ENCODE measurements at regions not wholly inside any gene's neighbourhood (a gene's known extent, or its start where the extent isn't known, plus 50 kb on each side); places are given as distances from the start of the nearest gene placed in this dataset.

GRCh38 chr15:38698254-38698653 is 133.6 kb upstream of the RASGRP1 start:
- DNase-seq, result no peak

- DNase-seq, result peak in 1 of 2 experiments; percentile 40
These were observed 135.1 kb upstream of the RASGRP1 start for GRCh38 chr15:38699633-38700230.

- DNase-seq, result no peak
These were observed 136.5 kb upstream of the RASGRP1 start for GRCh38 chr15:38701149-38701548.

DNA sequence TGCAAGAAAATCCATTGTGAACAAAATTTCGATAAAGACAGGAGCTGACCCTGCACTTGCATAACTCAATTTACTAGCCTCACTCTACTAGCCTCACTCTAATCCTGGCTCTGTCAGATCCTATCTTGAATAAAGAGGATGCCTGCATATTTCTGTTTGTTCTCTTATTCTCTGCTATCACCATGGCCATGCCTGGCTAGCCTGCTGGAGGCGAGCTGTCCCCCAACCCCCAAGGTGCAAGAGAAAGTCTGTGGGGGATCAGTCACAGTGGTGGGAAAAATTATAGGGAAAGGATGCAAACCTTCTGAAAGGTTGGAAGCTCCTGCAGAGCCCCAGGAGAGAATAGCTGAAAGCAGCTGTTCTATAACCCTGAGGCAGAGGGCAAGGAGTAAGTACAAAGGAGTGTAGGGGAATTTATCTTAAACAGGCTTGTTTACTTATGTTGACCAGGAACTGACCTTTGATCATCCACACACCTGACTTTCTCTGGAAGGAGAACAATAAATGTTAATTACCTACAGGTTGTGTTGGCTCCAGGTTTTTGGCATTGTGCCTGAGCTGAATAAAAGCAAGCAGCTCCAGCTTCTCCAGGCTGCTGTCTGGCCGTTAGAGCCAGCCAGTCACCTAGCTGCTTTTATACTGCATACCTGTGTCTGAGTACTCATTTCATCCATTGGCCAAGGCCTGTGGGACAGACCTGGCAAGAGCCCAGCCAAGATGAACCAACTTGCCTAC is 137.7 kb upstream of the RASGRP1 start:
- DNase-seq, result no peak

DNA sequence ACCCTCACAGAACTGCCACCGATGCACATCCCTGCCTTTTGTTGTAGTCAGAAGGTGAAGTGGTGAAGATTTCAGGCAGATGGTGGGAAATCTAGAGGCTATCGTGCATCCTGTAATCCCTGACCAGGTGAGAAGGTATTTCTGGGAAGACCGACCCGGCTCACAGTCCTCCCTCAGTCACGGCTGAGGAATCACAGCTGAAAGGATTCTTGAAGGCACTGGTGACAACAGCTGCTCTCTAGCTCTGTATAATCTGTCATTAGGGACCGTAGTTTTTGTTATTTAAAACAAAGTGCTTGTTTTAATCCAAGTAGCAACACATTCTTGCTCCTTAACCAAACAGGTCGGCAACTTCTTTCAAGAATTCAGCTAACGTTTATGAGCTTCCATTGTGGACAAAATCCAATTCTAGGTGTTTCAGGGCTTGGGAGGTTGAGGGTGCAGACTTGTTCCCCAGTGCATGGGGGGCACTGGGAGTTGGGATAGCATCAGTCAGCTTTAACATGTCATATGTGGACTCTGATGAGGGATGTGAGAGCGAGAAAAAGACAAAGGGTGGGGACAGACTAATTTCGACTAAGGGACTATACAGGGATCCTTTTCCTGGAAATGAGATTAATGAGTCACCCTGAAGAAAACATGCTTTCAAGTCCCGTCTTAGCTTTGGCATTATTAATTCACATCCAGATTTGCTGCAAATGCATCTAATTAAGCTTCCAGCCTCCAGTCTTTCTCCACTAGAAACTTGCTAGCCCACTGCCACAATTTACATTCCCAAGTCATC is 141.0 kb upstream of the RASGRP1 start:
- DNase-seq, result no peak

- DNase-seq, result no peak
These were observed 142.3 kb upstream of the RASGRP1 start for GRCh38 chr15:38706956-38707355.

DNA sequence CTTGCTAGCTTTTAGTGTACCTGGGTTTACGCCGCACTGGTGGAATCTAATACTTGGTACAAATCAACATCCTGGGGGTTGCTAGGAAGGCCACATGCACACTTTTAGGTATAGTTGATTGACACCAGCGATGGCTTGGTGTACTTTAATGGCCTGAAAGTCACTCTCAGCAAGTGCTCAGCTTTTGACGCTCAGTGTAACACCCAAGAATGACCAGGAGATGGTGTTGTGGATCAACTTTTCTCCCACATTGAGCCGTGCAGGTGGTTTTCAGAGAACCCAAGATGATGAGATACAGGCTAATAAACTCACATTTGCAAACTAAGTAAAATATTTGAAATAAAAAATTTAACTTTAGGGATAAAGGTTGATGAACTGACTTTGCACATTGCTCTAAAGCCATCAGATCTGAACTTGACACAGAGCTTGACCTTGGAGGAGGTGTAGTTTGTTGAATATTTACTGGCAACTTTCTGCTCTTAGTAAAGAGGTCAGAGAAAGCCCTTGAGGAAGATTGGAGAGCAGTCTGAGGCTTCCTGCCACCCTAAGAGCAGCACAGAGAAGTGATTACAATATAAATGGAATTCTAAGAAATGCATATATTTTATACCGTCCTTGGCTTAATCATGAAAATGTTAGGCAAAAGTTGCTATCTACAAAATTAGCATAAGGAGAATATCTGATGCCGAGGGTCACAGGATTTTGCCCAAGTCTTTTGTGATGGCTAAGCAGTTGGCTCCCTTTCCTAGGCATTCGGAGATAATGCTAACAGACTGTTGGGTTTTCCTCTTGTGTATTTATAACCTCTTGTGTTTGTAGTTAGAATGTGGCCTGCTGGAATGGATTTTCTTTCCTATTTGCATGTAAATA is 143.4 kb upstream of the RASGRP1 start:
- peak in 1 of 2 experiments; percentile 38 for DNase-seq

GRCh38 chr15:38708672-38709180 is 144.1 kb upstream of the RASGRP1 start:
- DNase-seq, result no peak

- no peak for DNase-seq
These were observed 144.6 kb upstream of the RASGRP1 start for GRCh38 chr15:38709196-38709595.

DNA sequence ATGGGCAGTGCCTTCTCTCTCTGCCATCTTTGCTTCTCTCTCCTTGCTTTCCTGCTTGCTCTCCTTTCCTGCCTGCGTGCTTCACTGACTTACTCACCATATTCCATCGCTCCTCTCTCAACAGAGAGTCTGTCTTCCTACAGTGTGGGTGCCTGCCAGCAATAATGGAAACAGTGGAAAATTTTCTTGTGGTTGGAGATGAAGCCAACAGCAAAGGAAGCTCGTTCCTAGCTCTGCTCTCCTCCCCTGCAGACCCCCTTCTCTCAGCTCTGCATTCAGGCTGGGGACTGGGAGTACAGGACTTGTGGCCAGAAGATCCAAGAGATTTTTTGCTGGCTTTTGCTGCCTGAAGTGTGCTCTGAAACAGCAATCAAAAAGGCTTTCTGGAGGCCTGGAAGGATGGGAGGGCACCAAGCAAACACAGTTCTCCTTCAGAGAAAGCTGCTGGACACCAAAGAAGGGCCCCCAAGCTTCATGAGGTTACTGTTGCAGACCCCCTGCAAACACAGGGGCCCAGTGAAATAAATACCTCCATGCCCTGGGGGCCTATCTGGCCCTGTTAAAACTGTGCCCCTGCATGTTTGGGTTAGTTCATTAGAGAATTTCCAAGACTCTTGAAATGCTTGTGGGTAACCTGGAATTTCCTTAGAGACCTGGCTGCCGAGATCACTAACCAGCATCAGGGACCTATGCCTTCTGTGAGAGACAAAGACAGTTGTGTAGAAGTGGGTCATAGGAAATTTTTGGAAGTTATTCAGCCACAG is 149.9 kb upstream of the RASGRP1 start:
- no peak for DNase-seq

GRCh38 chr15:38720893-38721567 is 156.4 kb upstream of the RASGRP1 start:
- DNase-seq, result no peak

DNA sequence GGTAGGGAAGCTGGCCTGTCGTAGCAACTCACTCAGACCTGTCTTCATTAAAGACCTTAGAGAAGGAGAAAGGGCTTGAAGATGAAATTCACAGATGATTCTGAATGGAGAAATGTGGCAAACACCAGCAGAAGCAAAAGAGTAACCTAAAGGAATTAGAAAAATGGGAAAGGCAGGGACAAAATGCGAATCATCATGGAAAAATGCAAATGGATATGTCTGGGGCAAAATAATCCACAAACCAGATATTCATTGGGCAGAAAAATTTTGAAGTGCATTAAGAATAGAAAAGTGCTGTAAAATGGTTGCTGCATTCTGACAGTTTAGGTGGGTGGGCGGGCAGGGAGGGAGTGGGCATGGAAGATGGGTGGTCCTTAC is 156.9 kb upstream of the RASGRP1 start:
- no peak for DNase-seq

GRCh38 chr15:38722236-38722635 is 157.6 kb upstream of the RASGRP1 start:
- no peak for DNase-seq

- no peak for DNase-seq
These were observed 160.2 kb upstream of the RASGRP1 start for GRCh38 chr15:38724827-38725226.

GRCh38 chr15:38726187-38726586 is 161.6 kb upstream of the RASGRP1 start:
- DNase-seq, result no peak

- DNase-seq, result no peak
These were observed 168.7 kb upstream of the RASGRP1 start for GRCh38 chr15:38733331-38733730.

DNA sequence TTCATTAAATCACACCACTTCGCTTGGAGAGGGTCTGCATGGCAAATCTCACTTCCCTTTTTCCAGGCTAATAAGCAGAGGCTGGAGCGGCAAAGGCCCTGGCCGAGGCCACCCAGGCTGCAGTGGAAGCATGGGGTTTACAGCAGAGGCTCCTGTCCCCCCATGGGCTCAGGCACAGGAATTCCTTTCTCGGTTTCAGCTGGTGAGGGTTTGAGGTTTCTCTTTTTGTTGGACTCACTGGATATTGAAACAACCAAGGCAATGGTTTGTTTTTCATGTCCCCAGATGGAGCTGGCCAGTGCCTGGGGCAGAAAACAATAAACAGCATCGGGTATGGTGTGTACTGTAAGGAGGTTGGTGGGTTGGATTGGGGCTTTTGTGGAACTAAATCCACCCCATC is 175.6 kb upstream of the RASGRP1 start:
- DNase-seq, result no peak

GRCh38 chr15:38743147-38743546 is 178.5 kb upstream of the RASGRP1 start:
- no peak for DNase-seq

GRCh38 chr15:38745126-38745525 is 180.5 kb upstream of the RASGRP1 start:
- no peak for DNase-seq

GRCh38 chr15:38745626-38746025 is 181.0 kb upstream of the RASGRP1 start:
- no peak for DNase-seq

DNA sequence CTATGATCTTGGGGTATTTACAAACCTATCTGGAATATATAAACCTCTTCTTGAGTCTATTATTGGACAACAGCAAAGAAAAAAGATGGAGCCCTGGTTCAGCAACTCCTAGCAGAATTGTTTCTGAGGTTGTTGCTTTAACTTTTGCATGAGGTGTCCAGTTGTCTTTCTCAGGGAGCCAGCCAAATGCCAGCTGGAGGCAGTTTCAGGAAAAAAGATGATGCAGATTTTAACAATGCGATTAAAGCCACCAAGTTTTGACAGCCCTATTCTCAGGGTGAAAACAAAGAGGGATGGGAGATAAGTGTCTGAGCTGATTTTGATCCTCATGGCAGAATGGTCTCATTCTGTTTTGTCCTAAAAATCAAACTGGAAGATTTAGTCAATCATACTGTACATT is 181.6 kb upstream of the RASGRP1 start:
- DNase-seq, result no peak
